Tibial nerve (tissue), 3 donors: ENCODE measurements at regions not wholly inside any gene's neighbourhood (a gene's known extent, or its start where the extent isn't known, plus 50 kb on each side); places are given as distances from the start of the nearest gene placed in this dataset.

ENCODE experiments used
- CTCF ChIP-seq, 5 experiments: fragments of 200-600 bp in 3 of 5; fragments of 450-650 bp in 2 of 5; sonication (generic) in 3 of 5; IDR thresholded peaks; one replicate each; pipeline ENCODE4 v1.5.1; 2016 to 2019; ENCODE audit warnings: antibody characterized with exemption in 5 of 5, mild to moderate bottlenecking in 3 of 5, moderate library complexity in 2 of 5
- POLR2A ChIP-seq, 2 donors: fragments of 450-650 bp; IDR thresholded peaks; one replicate each; pipeline ENCODE4 v1.6.1; 2017; ENCODE audit warnings: antibody characterized with exemption in 2 of 2, mild to moderate bottlenecking in 2 of 2, moderate library complexity in 2 of 2

GRCh38 chr18:22088029-22088428 lies 81.4 kb upstream of the GATA6 start:
- TF ChIP-seq CTCF (IDR thresholded peaks at IDR 0.05), result no peak
- no peak for TF ChIP-seq POLR2A (IDR thresholded peaks at IDR 0.05)
